ENCODE measurements at regions not wholly inside any gene's neighbourhood (a gene's known extent, or its start where the extent isn't known, plus 50 kb on each side); places are given as distances from the start of the nearest gene placed in this dataset.

- no peaks in the 10 kb centered on the region for H3K27me3 ChIP-seq (ENCODE audit: insufficient read depth, low read length)
- no peak overlapping the region for H3K27ac ChIP-seq (ENCODE audit: low read depth, low read length)
- no peak overlapping the region for H3K4me2 ChIP-seq (ENCODE audit: insufficient read depth, low read length)
- H4K20me1 ChIP-seq (ENCODE audit: insufficient read depth, low read length), result no peaks in the 10 kb centered on the region
- H3K9me3 ChIP-seq (ENCODE audit: low read depth, low read length), result no peaks in the 10 kb centered on the region
- no peak for TF ChIP-seq CTCF (IDR thresholded peaks at IDR 0.05; ENCODE audit: extremely low read depth, low read depth, low read length)
- no peak for DNase-seq (ENCODE audit: insufficient read length, low spot score, missing footprints)
- no peak overlapping the region for H3K4me3 ChIP-seq (ENCODE audit: insufficient read depth, low read length)
- H3K79me2 ChIP-seq (ENCODE audit: insufficient read depth, low read length), result no peaks in the 10 kb centered on the region
- H3K4me1 ChIP-seq (ENCODE audit: insufficient read depth, low read length), result no peaks in the 10 kb centered on the region
- H3K36me3 ChIP-seq (ENCODE audit: insufficient read depth, low read length), result no peaks in the 10 kb centered on the region
- no peak overlapping the region for H2AFZ ChIP-seq (ENCODE audit: low read length)
These were observed 186.1 kb downstream of the ZNF608 start for GRCh38 chr5:124560370-124560769.

- H3K36me3 ChIP-seq (ENCODE audit: insufficient read depth, low read length), result no peaks in the 10 kb centered on the region
- H3K79me2 ChIP-seq (ENCODE audit: insufficient read depth, low read length), result no peaks in the 10 kb centered on the region
- H3K4me2 ChIP-seq (ENCODE audit: insufficient read depth, low read length), result no peak overlapping the region
- no peak for DNase-seq (ENCODE audit: insufficient read length, low spot score, missing footprints)
- no peak overlapping the region for H2AFZ ChIP-seq (ENCODE audit: low read length)
- no peaks in the 10 kb centered on the region for H3K9me3 ChIP-seq (ENCODE audit: low read depth, low read length)
- H3K27ac ChIP-seq (ENCODE audit: low read depth, low read length), result no peak overlapping the region
- H4K20me1 ChIP-seq (ENCODE audit: insufficient read depth, low read length), result no peaks in the 10 kb centered on the region
- H3K27me3 ChIP-seq (ENCODE audit: insufficient read depth, low read length), result no peaks in the 10 kb centered on the region
- TF ChIP-seq CTCF (IDR thresholded peaks at IDR 0.05; ENCODE audit: extremely low read depth, low read depth, low read length), result no peak
- H3K4me3 ChIP-seq (ENCODE audit: insufficient read depth, low read length), result no peak overlapping the region
- no peaks in the 10 kb centered on the region for H3K4me1 ChIP-seq (ENCODE audit: insufficient read depth, low read length)
These were observed 188.7 kb downstream of the ZNF608 start for GRCh38 chr5:124557761-124558160.

DNA sequence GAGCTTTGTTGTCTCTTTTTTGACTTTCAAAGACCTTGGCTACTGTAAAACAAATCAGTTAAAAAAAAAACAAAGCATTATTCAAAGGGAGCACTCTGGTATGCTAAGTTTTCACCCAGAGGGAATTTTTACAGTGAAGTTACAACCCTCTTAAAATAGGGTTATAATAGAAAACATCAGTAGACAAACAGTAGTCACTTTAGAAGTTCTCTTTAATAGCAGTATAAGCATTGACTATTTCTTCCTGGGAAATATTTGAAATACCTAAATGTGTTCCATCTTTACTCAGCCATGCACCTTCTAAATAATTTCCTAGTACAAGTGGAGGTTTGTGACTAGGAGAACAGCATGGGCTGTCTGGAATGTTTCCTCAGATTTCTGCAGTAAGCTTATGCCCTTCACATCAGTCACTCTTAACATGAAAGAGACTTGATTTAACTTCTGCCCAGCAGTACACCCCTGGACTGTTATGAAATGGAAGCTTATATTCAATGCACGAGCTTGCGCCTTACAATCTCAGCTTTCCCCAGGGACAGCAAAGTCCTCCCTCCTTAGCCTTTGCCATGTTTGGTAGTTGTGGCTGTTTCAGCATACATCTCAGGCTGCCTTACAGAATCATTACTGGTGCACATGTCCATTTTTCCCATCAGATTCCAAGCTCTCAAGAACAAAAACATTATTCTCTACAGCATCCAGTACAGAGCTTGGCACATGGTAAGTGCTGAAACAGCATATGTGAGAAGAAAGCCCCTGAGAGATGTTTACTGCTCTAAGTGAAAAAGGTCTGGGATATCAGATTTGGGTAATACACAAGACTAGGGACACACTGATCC lies 191.5 kb downstream of the ZNF608 start:
- H3K27me3 ChIP-seq (ENCODE audit: insufficient read depth, low read length), result no peaks in the 10 kb centered on the region
- H3K4me3 ChIP-seq (ENCODE audit: insufficient read depth, low read length), result no peak overlapping the region
- no peaks in the 10 kb centered on the region for H3K36me3 ChIP-seq (ENCODE audit: insufficient read depth, low read length)
- H3K9me3 ChIP-seq (ENCODE audit: low read depth, low read length), result no peaks in the 10 kb centered on the region
- H3K79me2 ChIP-seq (ENCODE audit: insufficient read depth, low read length), result no peaks in the 10 kb centered on the region
- no peak for DNase-seq (ENCODE audit: insufficient read length, low spot score, missing footprints)
- no peak overlapping the region for H3K4me2 ChIP-seq (ENCODE audit: insufficient read depth, low read length)
- no peaks in the 10 kb centered on the region for H4K20me1 ChIP-seq (ENCODE audit: insufficient read depth, low read length)
- TF ChIP-seq CTCF (IDR thresholded peaks at IDR 0.05; ENCODE audit: extremely low read depth, low read depth, low read length), result no peak
- H2AFZ ChIP-seq (ENCODE audit: low read length), result no peak overlapping the region
- H3K4me1 ChIP-seq (ENCODE audit: insufficient read depth, low read length), result no peaks in the 10 kb centered on the region
- H3K27ac ChIP-seq (ENCODE audit: low read depth, low read length), result no peak overlapping the region

GRCh38 chr5:124553911-124554310 lies 192.5 kb downstream of the ZNF608 start:
- Histone ChIP-seq H3K36me3 (ENCODE audit: insufficient read depth, low read length) (no peaks in the 10 kb centered on the region), H3K4me2 (ENCODE audit: insufficient read depth, low read length) (no peak overlapping the region), H3K9me3 (ENCODE audit: low read depth, low read length) (no peaks in the 10 kb centered on the region), H3K4me1 (ENCODE audit: insufficient read depth, low read length) (no peaks in the 10 kb centered on the region), H2AFZ (ENCODE audit: low read length) (no peak overlapping the region), H3K79me2 (ENCODE audit: insufficient read depth, low read length) (no peaks in the 10 kb centered on the region), H4K20me1 (ENCODE audit: insufficient read depth, low read length) (no peaks in the 10 kb centered on the region), H3K27ac (ENCODE audit: low read depth, low read length) (no peak overlapping the region), H3K27me3 (ENCODE audit: insufficient read depth, low read length) (no peaks in the 10 kb centered on the region), H3K4me3 (ENCODE audit: insufficient read depth, low read length) (no peak overlapping the region)
- no peak for TF ChIP-seq CTCF (IDR thresholded peaks at IDR 0.05; ENCODE audit: extremely low read depth, low read depth, low read length)
- DNase-seq (ENCODE audit: insufficient read length, low spot score, missing footprints), result no peak
